Testis (tissue), 2 donors: ENCODE measurements at regions not wholly inside any gene's neighbourhood (a gene's known extent, or its start where the extent isn't known, plus 50 kb on each side); places are given as distances from the start of the nearest gene placed in this dataset.

Source experiments
- DNase-seq: peaks from one replicate; pipeline ENCODE4 v3.0.0-alpha.2; 2019
- H3K27ac ChIP-seq, 2 donors: fragments of 200-600 bp; sonication (generic); one replicate each; pipeline ENCODE4 v1.5.1; 2019
- H3K27me3 ChIP-seq: fragments of 200-600 bp; sonication (generic); one replicate; pipeline ENCODE4 v1.5.1; 2019
- H3K36me3 ChIP-seq: fragments of 200-600 bp; sonication (generic); one replicate; pipeline ENCODE4 v1.5.1; 2017; ENCODE audit warnings: low read depth; ENCODE audit errors: missing control alignments
- H3K4me1 ChIP-seq: fragments of 200-600 bp; sonication (generic); one replicate; pipeline ENCODE4 v1.5.1; 2019
- H3K4me3 ChIP-seq, 2 donors: fragments of 200-600 bp; sonication (generic); one replicate each; pipeline ENCODE4 v1.5.1; 2017 to 2019
- H3K9me3 ChIP-seq: fragments of 200-600 bp; sonication (generic); one replicate; pipeline ENCODE4 v1.5.1; 2017
- POLR2A ChIP-seq: fragments of 450-650 bp; IDR thresholded peaks from one replicate; pipeline ENCODE4 v1.6.1; 2017; ENCODE audit warnings: antibody characterized with exemption, mild to moderate bottlenecking, moderate library complexity
- WGBS, 2 donors: methylation state at CpG; one replicate each; pipeline ENCODE4 v1.1.5; 2018; 5-methylcytosine and 5-hydroxymethylcytosine counted together
- intact Hi-C: fragments of 100-400 bp; cut with DNase I; formaldehyde crosslinking; loops from one replicate; pipeline ENCODE4 v1.15.1; 2023; ENCODE audit warnings: low total_unique reads
- TF ChIP-seq, protein P1 (sequence below), 3 experiments: fragments of 450-650 bp in 2 of 3; fragments of 200-600 bp in 1 of 3; sonication (generic) in 1 of 3; IDR thresholded peaks; one replicate each; pipeline ENCODE4 v1.5.1; 2016 to 2019; ENCODE audit warnings: antibody characterized with exemption in 3 of 3, mild to moderate bottlenecking in 2 of 3, moderate library complexity in 1 of 3

DNA sequence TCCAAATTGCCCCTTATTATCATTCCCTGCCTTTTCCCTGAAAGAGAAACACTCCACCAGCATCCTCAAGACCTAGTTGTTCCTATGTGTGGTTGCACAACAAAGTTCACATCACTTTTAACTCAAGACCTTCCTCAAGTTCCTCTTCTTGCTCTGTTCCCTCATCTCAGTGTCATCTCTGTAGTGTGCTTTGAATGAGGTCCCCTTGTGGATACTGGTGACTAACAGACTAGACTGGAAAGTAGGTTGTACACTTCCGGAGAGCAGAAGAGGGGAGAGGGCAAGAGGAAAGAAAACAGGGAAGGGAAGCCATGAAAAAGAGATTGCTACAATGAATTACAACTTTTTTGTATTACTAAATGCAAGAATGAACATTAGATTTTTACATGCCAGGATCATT lies 853.8 kb downstream of the USP25 start:
- Histone ChIP-seq H3K27me3 (no peaks in the 10 kb centered on the region), H3K9me3 (no peaks in the 10 kb centered on the region), H3K4me3 (no peak overlapping the region), H3K27ac (no peak overlapping the region), H3K4me1 (peaks cover 22% of the 10 kb centered on the region), H3K36me3 (no peaks in the 10 kb centered on the region)
- TF ChIP-seq, protein P1, sequence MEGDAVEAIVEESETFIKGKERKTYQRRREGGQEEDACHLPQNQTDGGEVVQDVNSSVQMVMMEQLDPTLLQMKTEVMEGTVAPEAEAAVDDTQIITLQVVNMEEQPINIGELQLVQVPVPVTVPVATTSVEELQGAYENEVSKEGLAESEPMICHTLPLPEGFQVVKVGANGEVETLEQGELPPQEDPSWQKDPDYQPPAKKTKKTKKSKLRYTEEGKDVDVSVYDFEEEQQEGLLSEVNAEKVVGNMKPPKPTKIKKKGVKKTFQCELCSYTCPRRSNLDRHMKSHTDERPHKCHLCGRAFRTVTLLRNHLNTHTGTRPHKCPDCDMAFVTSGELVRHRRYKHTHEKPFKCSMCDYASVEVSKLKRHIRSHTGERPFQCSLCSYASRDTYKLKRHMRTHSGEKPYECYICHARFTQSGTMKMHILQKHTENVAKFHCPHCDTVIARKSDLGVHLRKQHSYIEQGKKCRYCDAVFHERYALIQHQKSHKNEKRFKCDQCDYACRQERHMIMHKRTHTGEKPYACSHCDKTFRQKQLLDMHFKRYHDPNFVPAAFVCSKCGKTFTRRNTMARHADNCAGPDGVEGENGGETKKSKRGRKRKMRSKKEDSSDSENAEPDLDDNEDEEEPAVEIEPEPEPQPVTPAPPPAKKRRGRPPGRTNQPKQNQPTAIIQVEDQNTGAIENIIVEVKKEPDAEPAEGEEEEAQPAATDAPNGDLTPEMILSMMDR (IDR thresholded peaks at IDR 0.05): no peak
- TF ChIP-seq POLR2A: no peak
- intact Hi-C loops: no loop called here
- 86% methylated on average over 1 of the region's 1 CpG for WGBS, 2 donors
- DNase-seq: no peak

DNA sequence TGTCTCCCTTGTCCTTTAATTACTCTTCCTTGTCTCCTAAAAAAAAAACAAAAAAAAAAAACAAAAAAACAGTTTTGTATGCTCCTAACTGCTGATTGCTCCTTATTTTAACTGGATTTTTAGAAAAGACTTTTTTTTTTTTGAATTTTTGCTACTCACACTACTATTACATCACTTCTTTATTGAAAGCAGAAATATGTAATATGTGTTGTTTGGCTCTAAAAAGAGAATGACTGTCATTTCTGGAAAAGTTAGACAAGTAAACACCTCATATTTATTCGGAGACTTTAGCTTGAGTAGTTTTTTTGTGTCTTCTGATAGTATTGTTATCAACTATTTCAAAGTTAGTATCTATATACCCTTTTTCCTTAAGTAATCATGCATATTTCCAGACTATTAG lies 855.0 kb downstream of the USP25 start:
- TF ChIP-seq, protein P1 (IDR thresholded peaks at IDR 0.05): no peak
- TF ChIP-seq POLR2A: no peak

DNA sequence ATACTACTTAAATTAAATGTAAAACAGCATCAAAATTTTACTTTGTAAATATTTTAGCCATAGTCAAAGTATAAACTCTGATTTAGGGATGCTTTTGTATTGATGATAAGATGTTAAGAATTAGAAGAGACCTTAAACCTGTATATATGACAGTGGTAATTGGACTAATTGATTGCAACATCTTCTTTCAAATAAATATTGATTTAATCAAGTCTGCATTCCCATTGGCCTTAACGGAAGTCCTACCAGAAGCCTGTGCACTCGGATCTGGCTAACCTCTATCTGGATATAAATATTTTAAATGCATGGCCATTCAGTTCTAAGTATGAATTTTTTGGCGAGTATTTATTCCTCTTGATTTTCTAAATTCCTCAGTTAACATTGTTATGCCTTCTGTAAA lies 856.1 kb downstream of the USP25 start:
- Histone ChIP-seq H3K4me1 (peaks cover 9% of the 10 kb centered on the region), H3K27ac (no peak overlapping the region), H3K4me3 (no peak overlapping the region), H3K36me3 (no peaks in the 10 kb centered on the region), H3K9me3 (no peaks in the 10 kb centered on the region), H3K27me3 (no peaks in the 10 kb centered on the region)
- TF ChIP-seq POLR2A: no peak
- TF ChIP-seq, protein P1 (IDR thresholded peaks at IDR 0.05): no peak
- intact Hi-C loops: no loop called here
- DNase-seq: no peak
- WGBS, 2 donors: 89 to 91% methylated on average over 3 of the region's 3 CpGs

More for the DNA sequence above, 855.0 kb downstream of the USP25 start:
- H3K4me1 ChIP-seq: peaks cover 16% of the 10 kb centered on the region
- WGBS, 2 donors: 90 to 97% methylated on average over 1 of the region's 1 CpG
- intact Hi-C loops: no loop called here
- no peaks in the 10 kb centered on the region for H3K27me3 ChIP-seq
- H3K27ac ChIP-seq: no peak overlapping the region
- no peak overlapping the region for H3K4me3 ChIP-seq
- H3K36me3 ChIP-seq: no peaks in the 10 kb centered on the region
- no peak for DNase-seq
- no peaks in the 10 kb centered on the region for H3K9me3 ChIP-seq

DNA sequence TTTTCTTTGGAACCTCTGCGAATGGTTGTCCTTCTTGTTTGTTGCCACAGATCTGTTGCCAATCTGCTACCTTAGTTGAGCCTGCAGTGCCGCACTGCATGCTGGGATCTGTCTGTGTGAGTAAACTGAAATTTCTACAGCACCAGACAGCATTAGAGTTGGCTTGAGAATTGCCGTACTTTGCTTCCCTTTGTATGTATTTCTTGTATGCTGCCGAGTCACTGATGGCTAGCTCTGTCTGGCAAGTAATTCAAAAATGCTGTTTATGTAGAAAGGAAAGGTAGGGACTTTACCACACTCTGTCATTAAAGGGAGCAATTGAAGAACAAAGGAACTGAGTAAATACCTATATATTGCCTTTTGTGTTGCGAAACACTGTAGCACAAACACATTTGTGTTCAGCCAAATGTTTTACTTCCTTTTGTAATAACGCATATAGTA lies 857.4 kb downstream of the USP25 start:
- 49 to 68% methylated on average over 6 of the region's 6 CpGs for WGBS, 2 donors
- intact Hi-C loops: no loop called here

More for the DNA sequence above, 857.4 kb downstream of the USP25 start:
- peak; percentile 64 for DNase-seq
- TF ChIP-seq POLR2A: no peak
- TF ChIP-seq, protein P1 (IDR thresholded peaks at IDR 0.05): no peak
- Histone ChIP-seq H3K4me3 (no peak overlapping the region), H3K27me3 (no peaks in the 10 kb centered on the region), H3K27ac (peak overlapping the region; percentile 0 to 26), H3K36me3 (no peaks in the 10 kb centered on the region), H3K9me3 (no peaks in the 10 kb centered on the region), H3K4me1 (peaks cover 9% of the 10 kb centered on the region)
